GM06990 (cell line): ENCODE measurements at regions not wholly inside any gene's neighbourhood (a gene's known extent, or its start where the extent isn't known, plus 50 kb on each side); places are given as distances from the start of the nearest gene placed in this dataset.

ENCODE experiments used
- DNase-seq: peaks from one replicate; pipeline ENCODE4 v3.0.0-alpha.2; 2011; ENCODE audit not compliant: insufficient read length; ENCODE audit errors: extremely low read depth
- H3K27me3 ChIP-seq: replicated peaks from 2 replicates; pipeline ENCODE4 v1.6.0; 2011; ENCODE audit warnings: low read length; ENCODE audit not compliant: control insufficient read depth, insufficient read depth
- H3K36me3 ChIP-seq: 2 replicates; pipeline ENCODE4 v1.5.1; 2011; ENCODE audit warnings: low read length; ENCODE audit not compliant: control insufficient read depth, insufficient read depth
- H3K4me3 ChIP-seq: replicated peaks from 2 replicates; pipeline ENCODE4 v1.5.1; 2011; ENCODE audit warnings: low read depth, mild to moderate bottlenecking, control low read depth, low read length
- TF ChIP-seq, protein P1 (sequence below): IDR thresholded peaks from 2 replicates; pipeline ENCODE4 v1.5.1; 2011; ENCODE audit warnings: low read length, control low read depth, mild to moderate bottlenecking, inconsistent platforms; ENCODE audit not compliant: insufficient read depth, poor library complexity, severe bottlenecking

GRCh38 chr13:85654227-85654626 is 145.0 kb downstream of the SLITRK6 start:
- Histone ChIP-seq H3K4me3 (no peak overlapping the region), H3K27me3 (no peaks in the 10 kb centered on the region), H3K36me3 (no peaks in the 10 kb centered on the region)
- TF ChIP-seq, protein P1, sequence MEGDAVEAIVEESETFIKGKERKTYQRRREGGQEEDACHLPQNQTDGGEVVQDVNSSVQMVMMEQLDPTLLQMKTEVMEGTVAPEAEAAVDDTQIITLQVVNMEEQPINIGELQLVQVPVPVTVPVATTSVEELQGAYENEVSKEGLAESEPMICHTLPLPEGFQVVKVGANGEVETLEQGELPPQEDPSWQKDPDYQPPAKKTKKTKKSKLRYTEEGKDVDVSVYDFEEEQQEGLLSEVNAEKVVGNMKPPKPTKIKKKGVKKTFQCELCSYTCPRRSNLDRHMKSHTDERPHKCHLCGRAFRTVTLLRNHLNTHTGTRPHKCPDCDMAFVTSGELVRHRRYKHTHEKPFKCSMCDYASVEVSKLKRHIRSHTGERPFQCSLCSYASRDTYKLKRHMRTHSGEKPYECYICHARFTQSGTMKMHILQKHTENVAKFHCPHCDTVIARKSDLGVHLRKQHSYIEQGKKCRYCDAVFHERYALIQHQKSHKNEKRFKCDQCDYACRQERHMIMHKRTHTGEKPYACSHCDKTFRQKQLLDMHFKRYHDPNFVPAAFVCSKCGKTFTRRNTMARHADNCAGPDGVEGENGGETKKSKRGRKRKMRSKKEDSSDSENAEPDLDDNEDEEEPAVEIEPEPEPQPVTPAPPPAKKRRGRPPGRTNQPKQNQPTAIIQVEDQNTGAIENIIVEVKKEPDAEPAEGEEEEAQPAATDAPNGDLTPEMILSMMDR = no peak
- DNase-seq = no peak

DNA sequence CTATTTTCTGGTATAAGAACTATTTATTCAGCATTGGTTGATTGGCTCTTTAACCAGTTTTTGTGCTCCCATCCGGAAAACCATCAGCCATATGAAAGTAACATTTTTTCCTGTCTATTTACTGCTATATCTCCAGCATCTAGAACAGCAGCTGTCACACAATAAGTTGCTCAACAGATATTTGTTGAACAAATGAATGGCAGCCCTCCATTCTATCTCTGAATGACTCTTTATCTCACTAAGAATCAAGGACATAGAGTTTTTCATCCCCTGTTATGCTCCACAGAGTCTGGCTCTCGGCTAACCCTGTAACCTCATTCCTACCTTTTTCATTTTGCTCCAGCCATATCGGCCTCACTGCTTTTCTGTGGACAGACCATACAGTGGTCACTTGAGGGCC is 145.5 kb downstream of the SLITRK6 start:
- TF ChIP-seq, protein P1 = no peak
- Histone ChIP-seq H3K27me3 (no peaks in the 10 kb centered on the region), H3K4me3 (no peak overlapping the region), H3K36me3 (no peaks in the 10 kb centered on the region)
- no peak for DNase-seq

DNA sequence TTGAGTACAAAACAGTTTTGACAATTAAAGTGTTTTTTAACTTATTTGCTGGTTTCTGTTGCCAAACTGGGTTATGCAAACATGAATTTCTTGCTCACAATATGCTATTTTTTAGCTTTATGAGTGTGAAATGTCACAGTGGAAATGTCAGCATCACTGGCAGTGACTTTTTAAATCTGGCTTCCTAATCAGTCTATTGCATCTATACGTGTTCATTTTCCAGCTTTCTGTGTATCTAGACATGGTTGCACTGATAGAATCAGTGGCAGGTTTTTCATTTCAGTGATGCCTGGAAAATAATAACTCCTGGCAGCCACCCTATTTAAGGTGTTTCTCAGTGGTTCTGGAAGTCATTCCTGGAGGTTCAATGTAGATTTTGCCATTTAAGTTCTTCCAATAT is 146.7 kb downstream of the SLITRK6 start:
- no peak for DNase-seq
- TF ChIP-seq, protein P1 = no peak
- no peak overlapping the region for H3K4me3 ChIP-seq
- H3K36me3 ChIP-seq = no peaks in the 10 kb centered on the region
- H3K27me3 ChIP-seq = no peaks in the 10 kb centered on the region

DNA sequence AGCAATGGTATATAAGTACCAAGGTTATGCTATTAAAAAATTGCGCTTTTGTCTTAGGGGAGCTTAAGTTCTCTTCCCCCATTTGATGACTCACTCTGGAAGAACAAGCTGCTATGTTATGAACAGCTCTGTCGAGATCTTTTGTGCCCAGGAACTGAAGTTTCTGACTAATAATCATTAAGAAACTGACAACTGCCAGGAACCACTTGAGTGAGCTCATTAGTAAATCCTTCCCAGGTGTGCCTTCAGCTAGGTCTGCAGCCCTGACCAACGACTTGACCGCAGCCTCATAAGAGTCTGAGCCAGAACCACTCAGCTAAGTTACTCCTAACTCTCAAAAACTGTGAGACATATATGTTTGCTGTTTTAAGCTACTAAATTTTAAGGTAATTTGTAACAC is 147.8 kb downstream of the SLITRK6 start:
- no peak for DNase-seq
- Histone ChIP-seq H3K27me3 (no peaks in the 10 kb centered on the region), H3K36me3 (no peaks in the 10 kb centered on the region), H3K4me3 (no peak overlapping the region)
- TF ChIP-seq, protein P1 = no peak

DNA sequence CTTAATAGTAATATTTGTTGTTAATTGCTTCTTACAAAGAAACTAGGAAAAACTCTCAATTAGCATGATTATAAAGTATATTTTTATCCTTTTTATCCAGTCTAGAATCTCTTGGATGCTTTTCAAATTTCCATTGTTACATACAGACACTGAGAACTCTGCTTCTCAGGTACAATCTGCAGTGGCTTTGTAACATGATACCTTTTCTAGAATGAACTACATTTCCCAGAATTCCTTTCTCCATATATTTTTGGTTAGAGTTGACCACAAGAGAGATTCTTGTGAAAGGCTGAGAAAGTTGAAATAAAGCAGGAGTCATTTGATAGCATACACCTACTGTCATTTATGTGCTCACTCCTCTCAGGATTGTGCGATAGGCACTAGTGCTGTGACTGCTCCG is 148.6 kb downstream of the SLITRK6 start:
- Histone ChIP-seq H3K36me3 (no peaks in the 10 kb centered on the region), H3K27me3 (no peaks in the 10 kb centered on the region), H3K4me3 (no peak overlapping the region)
- TF ChIP-seq, protein P1 = no peak
- no peak for DNase-seq

DNA sequence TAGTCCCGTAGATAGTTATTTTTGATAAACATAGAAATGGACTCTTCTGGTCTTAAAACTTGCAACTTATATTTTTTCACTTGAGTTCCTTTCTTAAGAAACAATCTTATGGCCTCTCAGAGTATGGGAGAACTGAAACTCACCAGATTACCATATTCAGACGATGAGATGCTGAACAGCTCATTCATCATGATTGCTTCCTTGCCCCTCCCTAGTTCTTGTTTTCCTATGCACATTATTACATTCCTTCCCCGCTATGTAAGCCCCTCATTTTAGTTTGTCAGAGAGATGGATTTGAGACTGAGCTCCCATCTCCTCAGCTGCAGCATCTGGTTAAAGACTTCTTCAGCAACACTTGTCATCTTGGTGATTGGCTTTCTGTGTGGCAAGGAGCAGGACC is 158.5 kb downstream of the SLITRK6 start:
- TF ChIP-seq, protein P1 = no peak
- Histone ChIP-seq H3K4me3 (no peak overlapping the region), H3K27me3 (no peaks in the 10 kb centered on the region), H3K36me3 (no peaks in the 10 kb centered on the region)
- DNase-seq = no peak
